Activated T-helper 1 cell treated with anti-CD3 and anti-CD28 coated beads, Interleukin-12 subunit alpha, Interleukin-12 subunit beta, Interleukin-2, Interleukin-4 antibody, amounts not matched to agents 30 ng/mL and 10 ng/mL and 1 ng/mL, durations not matched to agents 14 hours and 24 hours and 36 hours (primary cell): ENCODE measurements at regions not wholly inside any gene's neighbourhood (a gene's known extent, or its start where the extent isn't known, plus 50 kb on each side); places are given as distances from the start of the nearest gene placed in this dataset.

ENCODE experiments used
- DNase-seq: peaks from one replicate; pipeline ENCODE4 v3.0.0; 2021; ENCODE audit warnings: low spot score
- H3K27ac Mint-ChIP-seq: one replicate; pipeline ENCODE4 v1.8.0; 2021; ENCODE audit warnings: mild to moderate bottlenecking, mixed read lengths
- H3K27me3 Mint-ChIP-seq: one replicate; pipeline ENCODE4 v1.8.0; 2022; ENCODE audit warnings: mild to moderate bottlenecking, moderate library complexity, mixed read lengths; ENCODE audit not compliant: insufficient read depth
- H3K36me3 Mint-ChIP-seq: one replicate; pipeline ENCODE4 v1.8.0; 2021; ENCODE audit warnings: low read depth, mixed read lengths
- H3K4me1 Mint-ChIP-seq: one replicate; pipeline ENCODE4 v1.8.0; 2021; ENCODE audit warnings: low read depth, mixed read lengths
- H3K4me3 Mint-ChIP-seq: one replicate; pipeline ENCODE4 v1.8.0; 2021; ENCODE audit warnings: mild to moderate bottlenecking, moderate library complexity, mixed read lengths
- H3K9me3 Mint-ChIP-seq: one replicate; pipeline ENCODE4 v1.8.0; 2021; ENCODE audit warnings: mixed read lengths
- intact Hi-C: fragments of 100-400 bp; cut with micrococcal nuclease; formaldehyde crosslinking; loops from one replicate; pipeline ENCODE4 v1.15.1; 2024

- no peak for DNase-seq
- Mint-ChIP-seq H3K4me1 (no peaks in the 10 kb centered on the region), H3K27ac (no peak overlapping the region), H3K36me3 (no peaks in the 10 kb centered on the region), H3K27me3 (no peaks in the 10 kb centered on the region), H3K9me3 (peaks cover 27% of the 10 kb centered on the region), H3K4me3 (no peak overlapping the region)
- intact Hi-C loops, result no loop called here
These were observed 307.5 kb upstream of the IRX2 start for GRCh38 chr5:3058942-3059341.

- H3K36me3 Mint-ChIP-seq, result no peaks in the 10 kb centered on the region
- intact Hi-C loops, result no loop called here
- H3K4me1 Mint-ChIP-seq, result no peaks in the 10 kb centered on the region
These were observed 305.4 kb upstream of the IRX2 start for GRCh38 chr5:3056866-3057265.

GRCh38 chr5:3051400-3051799 lies 299.9 kb upstream of the IRX2 start:
- Mint-ChIP-seq H3K27me3 (no peaks in the 10 kb centered on the region), H3K4me3 (no peak overlapping the region), H3K36me3 (peaks cover 2% of the 10 kb centered on the region), H3K27ac (no peak overlapping the region), H3K4me1 (no peaks in the 10 kb centered on the region), H3K9me3 (peaks cover 20% of the 10 kb centered on the region)
- DNase-seq, result no peak
- intact Hi-C loops, result no loop called here

More at GRCh38 chr5:3056866-3057265, 305.4 kb upstream of the IRX2 start:
- Mint-ChIP-seq H3K27me3 (no peaks in the 10 kb centered on the region), H3K9me3 (peaks cover 32% of the 10 kb centered on the region), H3K4me3 (no peak overlapping the region), H3K27ac (no peak overlapping the region)
- no peak for DNase-seq

GRCh38 chr5:3050863-3051262 lies 299.4 kb upstream of the IRX2 start:
- H3K36me3 Mint-ChIP-seq, result peaks cover 2% of the 10 kb centered on the region
- H3K4me1 Mint-ChIP-seq, result no peaks in the 10 kb centered on the region
- H3K27ac Mint-ChIP-seq, result no peak overlapping the region
- H3K27me3 Mint-ChIP-seq, result no peaks in the 10 kb centered on the region
- no peak overlapping the region for H3K4me3 Mint-ChIP-seq
- no peak for DNase-seq
- H3K9me3 Mint-ChIP-seq, result peaks cover 20% of the 10 kb centered on the region
- intact Hi-C loops, result no loop called here

- DNase-seq, result no peak
- H3K4me1 Mint-ChIP-seq, result no peaks in the 10 kb centered on the region
- intact Hi-C loops, result no loop called here
- H3K27me3 Mint-ChIP-seq, result no peaks in the 10 kb centered on the region
- no peak overlapping the region for H3K4me3 Mint-ChIP-seq
- no peak overlapping the region for H3K27ac Mint-ChIP-seq
- H3K36me3 Mint-ChIP-seq, result peaks cover 2% of the 10 kb centered on the region
- H3K9me3 Mint-ChIP-seq, result peaks cover 20% of the 10 kb centered on the region
These were observed 297.8 kb upstream of the IRX2 start for GRCh38 chr5:3049261-3049660.

- Mint-ChIP-seq H3K27me3 (no peaks in the 10 kb centered on the region), H3K9me3 (peaks cover 25% of the 10 kb centered on the region), H3K27ac (no peak overlapping the region), H3K36me3 (peaks cover 2% of the 10 kb centered on the region), H3K4me1 (no peaks in the 10 kb centered on the region), H3K4me3 (no peak overlapping the region)
- intact Hi-C loops, result no loop called here
- no peak for DNase-seq
These were observed 295.8 kb upstream of the IRX2 start for GRCh38 chr5:3047212-3047774.

GRCh38 chr5:3043600-3043999 lies 292.1 kb upstream of the IRX2 start:
- no peaks in the 10 kb centered on the region for H3K27me3 Mint-ChIP-seq
- H3K9me3 Mint-ChIP-seq, result peaks cover 13% of the 10 kb centered on the region
- H3K36me3 Mint-ChIP-seq, result no peaks in the 10 kb centered on the region
- no peak for DNase-seq
- no peaks in the 10 kb centered on the region for H3K4me1 Mint-ChIP-seq
- no peak overlapping the region for H3K4me3 Mint-ChIP-seq
- H3K27ac Mint-ChIP-seq, result no peak overlapping the region
- intact Hi-C loops, result no loop called here

- intact Hi-C loops, result no loop called here
- peaks cover 13% of the 10 kb centered on the region for H3K9me3 Mint-ChIP-seq
- DNase-seq, result no peak
These were observed 289.5 kb upstream of the IRX2 start for GRCh38 chr5:3041001-3041400.

GRCh38 chr5:3036041-3036788 lies 284.7 kb upstream of the IRX2 start:
- H3K9me3 Mint-ChIP-seq, result peaks cover 10% of the 10 kb centered on the region
- intact Hi-C loops, result no loop called here
- DNase-seq, result no peak
- H3K4me1 Mint-ChIP-seq, result no peaks in the 10 kb centered on the region
- no peaks in the 10 kb centered on the region for H3K27me3 Mint-ChIP-seq
- H3K4me3 Mint-ChIP-seq, result no peak overlapping the region
- no peak overlapping the region for H3K27ac Mint-ChIP-seq
- no peaks in the 10 kb centered on the region for H3K36me3 Mint-ChIP-seq

More at GRCh38 chr5:3041001-3041400, 289.5 kb upstream of the IRX2 start:
- no peaks in the 10 kb centered on the region for H3K27me3 Mint-ChIP-seq
- no peaks in the 10 kb centered on the region for H3K36me3 Mint-ChIP-seq
- H3K4me1 Mint-ChIP-seq, result no peaks in the 10 kb centered on the region
- no peak overlapping the region for H3K27ac Mint-ChIP-seq
- H3K4me3 Mint-ChIP-seq, result no peak overlapping the region

GRCh38 chr5:3035452-3035851 lies 284.0 kb upstream of the IRX2 start:
- Mint-ChIP-seq H3K4me3 (no peak overlapping the region), H3K27me3 (no peaks in the 10 kb centered on the region), H3K9me3 (peaks cover 17% of the 10 kb centered on the region), H3K36me3 (no peaks in the 10 kb centered on the region), H3K4me1 (no peaks in the 10 kb centered on the region), H3K27ac (no peak overlapping the region)
- DNase-seq, result no peak
- intact Hi-C loops, result no loop called here

- Mint-ChIP-seq H3K4me3 (no peak overlapping the region), H3K36me3 (no peaks in the 10 kb centered on the region), H3K27ac (no peak overlapping the region), H3K27me3 (no peaks in the 10 kb centered on the region), H3K4me1 (no peaks in the 10 kb centered on the region), H3K9me3 (peaks cover 18% of the 10 kb centered on the region)
- no peak for DNase-seq
- intact Hi-C loops, result no loop called here
These were observed 283.4 kb upstream of the IRX2 start for GRCh38 chr5:3034881-3035280.

GRCh38 chr5:3034449-3034848 lies 283.0 kb upstream of the IRX2 start:
- Mint-ChIP-seq H3K9me3 (peaks cover 18% of the 10 kb centered on the region), H3K27me3 (no peaks in the 10 kb centered on the region), H3K36me3 (no peaks in the 10 kb centered on the region), H3K27ac (no peak overlapping the region), H3K4me3 (no peak overlapping the region), H3K4me1 (no peaks in the 10 kb centered on the region)
- DNase-seq, result no peak
- intact Hi-C loops, result no loop called here

- intact Hi-C loops, result no loop called here
- Mint-ChIP-seq H3K36me3 (no peaks in the 10 kb centered on the region), H3K4me1 (no peaks in the 10 kb centered on the region), H3K27ac (no peak overlapping the region), H3K27me3 (no peaks in the 10 kb centered on the region), H3K9me3 (peaks cover 22% of the 10 kb centered on the region), H3K4me3 (no peak overlapping the region)
- no peak for DNase-seq
These were observed 281.7 kb upstream of the IRX2 start for GRCh38 chr5:3033033-3033755.
